Endothelial cell of umbilical vein (primary cell): ENCODE measurements at regions not wholly inside any gene's neighbourhood (a gene's known extent, or its start where the extent isn't known, plus 50 kb on each side); places are given as distances from the start of the nearest gene placed in this dataset.

Experiments used
- BruUV-seq: library from RNA; stranded (reverse); fragments of 400-500 nt; replicated peaks from 2 replicates; lab custom pipeline; 2021; lab: Mats Ljungman, UMichigan
- CTCF ChIA-PET: fragments of 300-600, 350-600 bp; sonication (Branson Sonifier 250); formaldehyde crosslinking; loops from one replicate; lab custom pipeline; 2021; ENCODE audit warnings: antibody characterized with exemption, inconsistent platforms; lab: Charles Lee
- POLR2A ChIA-PET: fragments of 300-600, 350-600 bp; sonication (Branson Sonifier 250); formaldehyde crosslinking; loops from one replicate; lab custom pipeline; 2021; ENCODE audit warnings: antibody characterized with exemption, inconsistent platforms; lab: Charles Lee
- DNase-seq: peaks from one replicate; pipeline ENCODE4 v3.0.0-alpha.2; 2011; ENCODE audit warnings: low read depth, low spot score
- FAIRE-seq: peaks from 2 replicates; lab custom pipeline; 2011; peaks lifted over from hg19 to GRCh38; lab: Jason Lieb, UNC
- H2AFZ ChIP-seq: 2 replicates; pipeline ENCODE4 v1.6.0; 2012; ENCODE audit warnings: low read depth, low read length, control low read depth, inconsistent platforms
- H3K27ac ChIP-seq: 2 replicates; pipeline ENCODE4 v1.5.1; 2011; ENCODE audit warnings: low read depth, mild to moderate bottlenecking, control low read depth, low read length, moderate library complexity; ENCODE audit not compliant: insufficient read depth
- H3K27me3 ChIP-seq, 2 experiments: 2 replicates each; pipeline versions ENCODE4 v1.6.0 to v1.6.1; 2011; ENCODE audit warnings: low read length in 2 of 2, mixed read lengths in 1 of 2; ENCODE audit not compliant: control insufficient read depth in 2 of 2, insufficient read depth in 2 of 2
- H3K36me3 ChIP-seq, 2 experiments: 2 replicates in 1 of 2; 3 replicates in 1 of 2; pipeline ENCODE4 v1.5.1; 2011; ENCODE audit warnings: low read length in 2 of 2, mild to moderate bottlenecking in 1 of 2, moderate library complexity in 1 of 2; ENCODE audit not compliant: control insufficient read depth in 2 of 2, insufficient read depth in 2 of 2; ENCODE audit errors: extremely low read depth in 1 of 2
- H3K4me1 ChIP-seq: 3 replicates; pipeline ENCODE4 v1.5.1; 2011; ENCODE audit warnings: mild to moderate bottlenecking, low read length; ENCODE audit not compliant: control insufficient read depth, insufficient read depth; ENCODE audit errors: extremely low read depth
- H3K4me2 ChIP-seq: 2 replicates; pipeline ENCODE4 v1.6.1; 2011; ENCODE audit warnings: low read length, control low read depth, mixed read lengths; ENCODE audit not compliant: insufficient read depth
- H3K4me3 ChIP-seq, 3 experiments: fragments of 200-600 bp in 1 of 3; sonication (generic), shearing (Covaris generic) in 1 of 3; replicated peaks in 1 of 3; 2 replicates each; pipeline ENCODE4 v1.5.1; 2011 to 2016; ENCODE audit warnings: control low read depth in 3 of 3, low read length in 3 of 3, mild to moderate bottlenecking in 2 of 3, inconsistent platforms in 1 of 3, low read depth in 1 of 3, moderate library complexity in 1 of 3; ENCODE audit not compliant: insufficient read depth in 1 of 3
- H3K79me2 ChIP-seq: 2 replicates; pipeline ENCODE4 v1.6.0; 2012; ENCODE audit warnings: low read length, inconsistent platforms; ENCODE audit not compliant: control insufficient read depth, insufficient read depth
- H3K9ac ChIP-seq: replicated peaks from 2 replicates; pipeline ENCODE3; 2011; ENCODE audit warnings: low read length, control low read depth; ENCODE audit not compliant: insufficient read depth; ENCODE audit errors: extremely low read depth
- H3K9me1 ChIP-seq: replicated peaks from 3 replicates; pipeline ENCODE4 v1.6.0; 2011; ENCODE audit warnings: mild to moderate bottlenecking, low read length; ENCODE audit not compliant: control insufficient read depth, insufficient read depth; ENCODE audit errors: extremely low read depth
- H3K9me3 ChIP-seq: replicated peaks from 2 replicates; pipeline ENCODE4 v1.5.1; 2012; ENCODE audit warnings: low read length, inconsistent platforms; ENCODE audit not compliant: control insufficient read depth, insufficient read depth
- H4K20me1 ChIP-seq: replicated peaks from 2 replicates; pipeline ENCODE3; 2011; ENCODE audit warnings: mild to moderate bottlenecking, low read length; ENCODE audit not compliant: control insufficient read depth, insufficient read depth; ENCODE audit errors: extremely low read depth
- EZH2 ChIP-seq: IDR thresholded peaks from 2 replicates; pipeline ENCODE4 v1.6.1; 2012; ENCODE audit warnings: borderline replicate concordance, low read depth, mild to moderate bottlenecking, moderate library complexity, low read length, inconsistent platforms; ENCODE audit not compliant: severe bottlenecking
- FOS ChIP-seq: IDR thresholded peaks from 2 replicates; pipeline ENCODE4 v1.6.1; 2011; ENCODE audit warnings: mild to moderate bottlenecking, low read length, moderate library complexity, borderline replicate concordance; ENCODE audit not compliant: insufficient read depth
- GATA2 ChIP-seq: IDR thresholded peaks from 2 replicates; pipeline ENCODE4 v1.7.0; 2011; ENCODE audit warnings: low read depth, mild to moderate bottlenecking, moderate library complexity, mixed read lengths, low read length; ENCODE audit not compliant: insufficient read length, insufficient read depth
- JUN ChIP-seq: IDR thresholded peaks from 2 replicates; pipeline ENCODE4 v1.6.1; 2011; ENCODE audit warnings: borderline replicate concordance, low read depth; ENCODE audit not compliant: insufficient read length, insufficient read depth
- MYC ChIP-seq: IDR thresholded peaks from one replicate; pipeline ENCODE4 v1.6.1; 2011; ENCODE audit warnings: mild to moderate bottlenecking, low read depth, low read length
- POLR2A ChIP-seq: IDR thresholded peaks from 2 replicates; pipeline ENCODE4 v1.6.1; 2012; ENCODE audit warnings: low read depth, mild to moderate bottlenecking, control low read depth, low read length
- POLR2AphosphoS5 ChIP-seq: IDR thresholded peaks from 2 replicates; pipeline ENCODE4 v1.6.1; 2012; ENCODE audit warnings: low read depth, mild to moderate bottlenecking, control low read depth, low read length, moderate library complexity; ENCODE audit not compliant: insufficient read depth
- dilution Hi-C: fragments of 300-500 bp; cut with MboI; formaldehyde crosslinking; loops from one replicate; pipeline ENCODE4 v1.15.0; 2019; ENCODE audit warnings: low sequenced_read_pairs; ENCODE audit not compliant: extremely low pct_ligation_motif_present
- intact Hi-C: fragments of 100-400 bp; cut with micrococcal nuclease; formaldehyde crosslinking; loops from one replicate; pipeline ENCODE4 v1.10.0; 2022
- TF ChIP-seq, protein P1 (sequence below): IDR thresholded peaks from 2 replicates; pipeline ENCODE4 v1.6.1; 2011; ENCODE audit not compliant: insufficient read depth, insufficient read length
- TF ChIP-seq, protein P2 (sequence below), 2 donors: IDR thresholded peaks; 1 replicate in 1 of 2; 2 replicates in 1 of 2; pipeline ENCODE4 v1.5.1; 2011; ENCODE audit warnings: low read length in 2 of 2, mild to moderate bottlenecking in 2 of 2, moderate library complexity in 2 of 2, control low read depth in 1 of 2, inconsistent platforms in 1 of 2, low read depth in 1 of 2; ENCODE audit not compliant: insufficient read depth in 1 of 2; ENCODE audit errors: extremely low read depth in 1 of 2

DNA sequence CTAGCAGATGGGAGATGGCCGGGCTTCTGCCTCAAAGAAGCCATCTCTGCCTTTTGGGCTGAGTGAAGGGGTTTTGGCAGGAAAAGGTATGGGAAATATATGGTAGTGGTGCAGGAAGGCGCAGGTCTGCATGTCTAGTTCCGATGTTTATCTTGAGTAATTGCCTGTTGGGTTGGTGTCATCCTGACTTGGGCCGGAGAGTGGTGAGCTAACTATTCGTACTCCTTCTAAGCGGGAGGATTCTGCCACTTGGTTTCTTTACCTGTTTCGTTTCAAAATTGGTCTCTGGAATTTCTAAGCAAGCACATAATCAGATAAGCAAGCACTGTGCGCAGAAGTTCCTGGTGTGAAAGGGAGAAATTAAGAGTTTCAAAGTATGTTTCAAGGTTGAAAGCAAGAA, 229.6 kb downstream of the SAMD5 start:
- Histone ChIP-seq H3K79me2 (no peaks in the 10 kb centered on the region), H3K4me3 (no peak overlapping the region), H3K36me3 (no peaks in the 10 kb centered on the region), H3K27ac (no peak overlapping the region), H3K9me3 (no peaks in the 10 kb centered on the region), H3K4me1 (no peaks in the 10 kb centered on the region), H3K4me2 (no peak overlapping the region), H4K20me1 (no peaks in the 10 kb centered on the region), H2AFZ (no peak overlapping the region), H3K27me3 (no peaks in the 10 kb centered on the region), H3K9ac (no peak overlapping the region), H3K9me1 (no peaks in the 10 kb centered on the region)
- dilution Hi-C loops (no loop called here), intact Hi-C loops (no loop called here)
- CTCF ChIA-PET: interaction anchor here (1.5 kb wide), 1 partner anchor 13 kb away, joined by 3 read pairs; no protein-coding TSS in a partner anchor
- no peak for TF ChIP-seq POLR2AphosphoS5
- TF ChIP-seq, protein P1, sequence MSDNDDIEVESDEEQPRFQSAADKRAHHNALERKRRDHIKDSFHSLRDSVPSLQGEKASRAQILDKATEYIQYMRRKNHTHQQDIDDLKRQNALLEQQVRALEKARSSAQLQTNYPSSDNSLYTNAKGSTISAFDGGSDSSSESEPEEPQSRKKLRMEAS: no peak
- no peak for TF ChIP-seq MYC
- no peak for TF ChIP-seq POLR2A
- TF ChIP-seq JUN: no peak
- TF ChIP-seq EZH2: no peak
- TF ChIP-seq, protein P2, sequence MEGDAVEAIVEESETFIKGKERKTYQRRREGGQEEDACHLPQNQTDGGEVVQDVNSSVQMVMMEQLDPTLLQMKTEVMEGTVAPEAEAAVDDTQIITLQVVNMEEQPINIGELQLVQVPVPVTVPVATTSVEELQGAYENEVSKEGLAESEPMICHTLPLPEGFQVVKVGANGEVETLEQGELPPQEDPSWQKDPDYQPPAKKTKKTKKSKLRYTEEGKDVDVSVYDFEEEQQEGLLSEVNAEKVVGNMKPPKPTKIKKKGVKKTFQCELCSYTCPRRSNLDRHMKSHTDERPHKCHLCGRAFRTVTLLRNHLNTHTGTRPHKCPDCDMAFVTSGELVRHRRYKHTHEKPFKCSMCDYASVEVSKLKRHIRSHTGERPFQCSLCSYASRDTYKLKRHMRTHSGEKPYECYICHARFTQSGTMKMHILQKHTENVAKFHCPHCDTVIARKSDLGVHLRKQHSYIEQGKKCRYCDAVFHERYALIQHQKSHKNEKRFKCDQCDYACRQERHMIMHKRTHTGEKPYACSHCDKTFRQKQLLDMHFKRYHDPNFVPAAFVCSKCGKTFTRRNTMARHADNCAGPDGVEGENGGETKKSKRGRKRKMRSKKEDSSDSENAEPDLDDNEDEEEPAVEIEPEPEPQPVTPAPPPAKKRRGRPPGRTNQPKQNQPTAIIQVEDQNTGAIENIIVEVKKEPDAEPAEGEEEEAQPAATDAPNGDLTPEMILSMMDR (IDR thresholded peaks at IDR 0.05; ENCODE audit: extremely low read depth in 1 of 2, insufficient read depth in 1 of 2, low read depth in 1 of 2, low read length in 2 of 2): no peak
- no peak for TF ChIP-seq FOS
- TF ChIP-seq GATA2: no peak
- no peak for DNase-seq
- BruUV-seq: no TSS peak
- POLR2A ChIA-PET: no interaction called here
- FAIRE-seq: no peak
